Hepatocyte (in vitro differentiated cells): ENCODE measurements at regions not wholly inside any gene's neighbourhood (a gene's known extent, or its start where the extent isn't known, plus 50 kb on each side); places are given as distances from the start of the nearest gene placed in this dataset.

Experiments
- DNase-seq: peaks from one replicate; pipeline ENCODE4 v3.0.0-alpha.2; 2016; ENCODE audit warnings: low spot score
- H2AFZ ChIP-seq: fragments of 200-600 bp; sonication (generic); 2 replicates; pipeline ENCODE4 v1.6.0; 2016; ENCODE audit warnings: antibody characterized with exemption, mild to moderate bottlenecking
- H3K27ac ChIP-seq: fragments of 200-600 bp; sonication (generic); 2 replicates; pipeline ENCODE4 v1.5.1; 2016; ENCODE audit warnings: mild to moderate bottlenecking
- H3K27me3 ChIP-seq: fragments of 200-600 bp; sonication (generic); 2 replicates; pipeline ENCODE4 v1.6.1; 2016
- H3K36me3 ChIP-seq: fragments of 200-600 bp; sonication (generic); replicated peaks from 2 replicates; pipeline ENCODE4 v1.5.1; 2016; ENCODE audit warnings: low read depth; ENCODE audit not compliant: insufficient read depth
- H3K4me1 ChIP-seq: fragments of 200-600 bp; sonication (generic); 2 replicates; pipeline ENCODE4 v1.5.1; 2016; ENCODE audit warnings: mild to moderate bottlenecking, moderate library complexity; ENCODE audit not compliant: insufficient read depth
- H3K4me2 ChIP-seq: fragments of 200-600 bp; sonication (generic); 2 replicates; pipeline ENCODE4 v1.6.0; 2016
- H3K4me3 ChIP-seq: fragments of 200-600 bp; sonication (generic); 2 replicates; pipeline ENCODE4 v1.5.1; 2016; ENCODE audit warnings: mild to moderate bottlenecking
- H3K79me2 ChIP-seq: fragments of 200-600 bp; sonication (generic); 2 replicates; pipeline ENCODE4 v1.6.0; 2017; ENCODE audit warnings: mild to moderate bottlenecking
- H3K9me2 ChIP-seq: fragments of 200-600 bp; sonication (generic); replicated peaks from 2 replicates; pipeline ENCODE4 v1.6.0; 2017; ENCODE audit warnings: mild to moderate bottlenecking; ENCODE audit not compliant: insufficient read depth
- H3K9me3 ChIP-seq: fragments of 200-600 bp; sonication (generic); 2 replicates; pipeline ENCODE4 v1.5.1; 2016; ENCODE audit warnings: low read depth, mild to moderate bottlenecking
- H4K20me1 ChIP-seq: fragments of 200-600 bp; sonication (generic); 2 replicates; pipeline ENCODE4 v1.6.0; 2016; ENCODE audit warnings: mild to moderate bottlenecking; ENCODE audit not compliant: insufficient read depth, poor library complexity, severe bottlenecking
- EZH2 ChIP-seq: fragments of 200-600 bp; sonication (generic); IDR thresholded peaks from 2 replicates; pipeline ENCODE4 v1.6.1; 2016; ENCODE audit warnings: antibody characterized with exemption, mild to moderate bottlenecking, borderline replicate concordance
- EZH2phosphoT487 ChIP-seq: fragments of 200-600 bp; sonication (generic); IDR thresholded peaks from one replicate; pipeline ENCODE4 v1.6.1; 2018; ENCODE audit warnings: antibody characterized with exemption, mild to moderate bottlenecking, low read depth, moderate library complexity; ENCODE audit not compliant: unreplicated experiment, severe bottlenecking
- WGBS: methylation state at CpG from one replicate; pipeline ENCODE4 v1.1.6; 2016; ENCODE audit warnings: low lambda C conversion rate; ENCODE audit errors: missing lambda C conversion rate; 5-methylcytosine and 5-hydroxymethylcytosine counted together
- TF ChIP-seq, protein P1 (sequence below): fragments of 200-600 bp; sonication (generic); IDR thresholded peaks from 2 replicates; pipeline ENCODE4 v1.5.1; 2016; ENCODE audit warnings: antibody characterized with exemption, mild to moderate bottlenecking; ENCODE audit not compliant: poor library complexity

DNA sequence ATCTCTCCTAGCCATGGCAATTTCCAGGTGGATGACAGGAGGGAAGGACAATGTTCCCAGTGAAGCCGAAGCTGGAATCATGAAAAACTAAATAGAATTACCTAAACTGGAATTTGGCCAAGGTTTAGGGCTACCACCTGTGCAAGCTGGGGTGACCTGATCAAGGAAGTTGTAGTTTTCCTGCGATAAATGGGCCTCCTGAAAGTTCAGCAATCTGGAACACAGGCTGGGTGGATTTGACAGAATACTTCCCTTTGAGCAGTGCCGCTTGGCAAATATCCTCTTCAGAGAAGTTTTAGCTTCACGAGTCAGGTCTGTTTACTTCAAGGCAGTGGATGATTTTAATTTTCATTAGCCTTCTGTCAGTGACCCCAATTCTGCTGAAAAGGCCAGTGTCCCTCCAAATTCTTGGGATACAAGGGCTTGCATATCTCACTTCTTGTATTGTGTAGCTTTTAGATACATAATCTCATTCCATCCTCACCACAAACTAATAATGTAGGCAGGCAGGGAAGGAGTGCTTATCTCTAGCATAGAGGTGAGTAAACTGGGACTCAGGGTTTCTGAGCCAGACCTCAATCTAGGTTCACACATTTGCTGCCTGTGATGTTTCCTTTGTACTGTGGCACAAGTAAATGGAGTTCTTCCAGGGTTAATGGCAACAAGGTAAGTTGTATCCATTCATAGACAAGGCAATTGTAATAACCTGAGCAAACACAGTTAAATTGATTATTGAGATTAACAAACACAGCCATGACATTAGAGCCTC, 349.4 kb downstream of the NUF2 start:
- 64% methylated on average over 4 of the region's 4 CpGs for WGBS

GRCh38 chr1:163672976-163673758, 351.4 kb downstream of the NUF2 start:
- Histone ChIP-seq H3K36me3 (no peaks in the 10 kb centered on the region), H3K9me2 (no peaks in the 10 kb centered on the region), H3K27ac (peak overlapping the region; percentile 54), H3K27me3 (no peaks in the 10 kb centered on the region), H3K4me2 (peak overlapping the region; percentile 61), H3K4me1 (no peaks in the 10 kb centered on the region), H3K4me3 (no peak overlapping the region), H3K79me2 (no peaks in the 10 kb centered on the region), H3K9me3 (no peaks in the 10 kb centered on the region), H4K20me1 (no peaks in the 10 kb centered on the region), H2AFZ (no peak overlapping the region)
- TF ChIP-seq, protein P1, sequence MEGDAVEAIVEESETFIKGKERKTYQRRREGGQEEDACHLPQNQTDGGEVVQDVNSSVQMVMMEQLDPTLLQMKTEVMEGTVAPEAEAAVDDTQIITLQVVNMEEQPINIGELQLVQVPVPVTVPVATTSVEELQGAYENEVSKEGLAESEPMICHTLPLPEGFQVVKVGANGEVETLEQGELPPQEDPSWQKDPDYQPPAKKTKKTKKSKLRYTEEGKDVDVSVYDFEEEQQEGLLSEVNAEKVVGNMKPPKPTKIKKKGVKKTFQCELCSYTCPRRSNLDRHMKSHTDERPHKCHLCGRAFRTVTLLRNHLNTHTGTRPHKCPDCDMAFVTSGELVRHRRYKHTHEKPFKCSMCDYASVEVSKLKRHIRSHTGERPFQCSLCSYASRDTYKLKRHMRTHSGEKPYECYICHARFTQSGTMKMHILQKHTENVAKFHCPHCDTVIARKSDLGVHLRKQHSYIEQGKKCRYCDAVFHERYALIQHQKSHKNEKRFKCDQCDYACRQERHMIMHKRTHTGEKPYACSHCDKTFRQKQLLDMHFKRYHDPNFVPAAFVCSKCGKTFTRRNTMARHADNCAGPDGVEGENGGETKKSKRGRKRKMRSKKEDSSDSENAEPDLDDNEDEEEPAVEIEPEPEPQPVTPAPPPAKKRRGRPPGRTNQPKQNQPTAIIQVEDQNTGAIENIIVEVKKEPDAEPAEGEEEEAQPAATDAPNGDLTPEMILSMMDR = no peak
- TF ChIP-seq EZH2 (no peak), EZH2phosphoT487 (no peak)
- WGBS = 53% methylated on average over 9 of the region's 9 CpGs
- no peak for DNase-seq

More for the DNA sequence above, 349.4 kb downstream of the NUF2 start:
- Histone ChIP-seq H3K4me3 (no peak overlapping the region), H3K9me3 (no peaks in the 10 kb centered on the region), H3K79me2 (no peaks in the 10 kb centered on the region), H4K20me1 (no peaks in the 10 kb centered on the region), H3K4me2 (no peak overlapping the region), H3K36me3 (no peaks in the 10 kb centered on the region), H3K27ac (no peak overlapping the region), H3K27me3 (no peaks in the 10 kb centered on the region), H3K4me1 (no peaks in the 10 kb centered on the region), H3K9me2 (no peaks in the 10 kb centered on the region), H2AFZ (no peak overlapping the region)
- TF ChIP-seq EZH2phosphoT487 (no peak), EZH2 (no peak)
- TF ChIP-seq, protein P1 = no peak
- no peak for DNase-seq

DNA sequence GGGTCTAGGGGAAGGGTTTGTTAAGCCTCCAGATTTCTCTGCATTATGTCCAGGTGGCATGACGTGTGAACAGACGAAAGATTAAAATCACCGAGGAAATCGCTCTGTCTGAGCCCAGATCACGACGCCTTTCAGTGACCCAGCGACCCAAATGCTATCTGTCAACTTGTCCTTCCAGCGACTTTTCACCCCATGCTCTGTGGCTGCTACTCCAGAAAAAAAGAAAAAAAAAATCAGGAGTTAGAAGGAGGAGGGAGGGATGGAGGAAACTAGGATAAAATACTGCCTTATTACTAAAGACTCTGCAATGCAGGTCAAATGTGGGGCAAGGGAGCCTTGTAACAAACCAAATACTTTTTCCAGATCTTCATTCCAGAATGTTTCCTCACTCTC, 352.0 kb downstream of the NUF2 start:
- Histone ChIP-seq H3K79me2 (no peaks in the 10 kb centered on the region), H2AFZ (no peak overlapping the region), H3K9me2 (no peaks in the 10 kb centered on the region), H3K36me3 (no peaks in the 10 kb centered on the region), H3K4me2 (peak overlapping the region; percentile 61), H3K4me3 (no peak overlapping the region), H3K9me3 (no peaks in the 10 kb centered on the region), H3K27me3 (no peaks in the 10 kb centered on the region), H3K27ac (peak overlapping the region; percentile 54), H4K20me1 (no peaks in the 10 kb centered on the region), H3K4me1 (no peaks in the 10 kb centered on the region)
- 26% methylated on average over 8 of the region's 8 CpGs for WGBS
- no peak for TF ChIP-seq EZH2phosphoT487
- TF ChIP-seq EZH2 = no peak
- TF ChIP-seq, protein P1 = no peak
- peak; percentile 14 for DNase-seq
